H9 (cell line): ENCODE measurements at regions not wholly inside any gene's neighbourhood (a gene's known extent, or its start where the extent isn't known, plus 50 kb on each side); places are given as distances from the start of the nearest gene placed in this dataset.

Source experiments
- DNase-seq: peaks from one replicate; pipeline ENCODE4 v3.0.0-alpha.2; 2017
- H2AFZ ChIP-seq: one replicate; pipeline ENCODE4 v1.6.1; 2013; ENCODE audit warnings: mild to moderate bottlenecking, low read length, control low read depth, moderate library complexity
- H2AK5ac ChIP-seq: 2 replicates; pipeline ENCODE4 v1.6.1; 2013; ENCODE audit warnings: low read length, control low read depth, mixed read lengths; ENCODE audit not compliant: insufficient read length
- H2BK120ac ChIP-seq: one replicate; pipeline ENCODE4 v1.6.1; 2013; ENCODE audit warnings: low read depth, mild to moderate bottlenecking, low read length, control low read depth, inconsistent platforms; ENCODE audit not compliant: poor library complexity, severe bottlenecking
- H2BK12ac ChIP-seq: 2 replicates; pipeline ENCODE4 v1.6.1; 2013; ENCODE audit warnings: low read length, control low read depth, mixed read lengths, low read depth; ENCODE audit not compliant: insufficient read length
- H2BK15ac ChIP-seq: 2 replicates; pipeline ENCODE4 v1.6.1; 2013; ENCODE audit warnings: low read depth, low read length, control low read depth
- H2BK20ac ChIP-seq: one replicate; pipeline ENCODE4 v1.6.1; 2013; ENCODE audit warnings: low read depth, mild to moderate bottlenecking, low read length, control low read depth, inconsistent platforms; ENCODE audit not compliant: poor library complexity, severe bottlenecking
- H2BK5ac ChIP-seq: 2 replicates; pipeline ENCODE4 v1.6.1; 2013; ENCODE audit warnings: low read length, control low read depth, mixed read lengths; ENCODE audit not compliant: insufficient read length
- H3K14ac ChIP-seq: 2 replicates; pipeline ENCODE4 v1.6.1; 2013; ENCODE audit warnings: low read length, control low read depth; ENCODE audit not compliant: insufficient read depth
- H3K18ac ChIP-seq: 2 replicates; pipeline ENCODE4 v1.6.1; 2013; ENCODE audit warnings: low read depth, mild to moderate bottlenecking, mixed read lengths, low read length, control low read depth; ENCODE audit not compliant: insufficient read length
- H3K23ac ChIP-seq: 2 replicates; pipeline ENCODE4 v1.6.1; 2013; ENCODE audit warnings: low read length, control low read depth, mixed read lengths, low read depth; ENCODE audit not compliant: insufficient read length
- H3K23me2 ChIP-seq: 2 replicates; pipeline ENCODE4 v1.6.1; 2013; ENCODE audit warnings: low read depth, mild to moderate bottlenecking, mixed read lengths, low read length, control low read depth; ENCODE audit not compliant: insufficient read length, poor library complexity, severe bottlenecking
- H3K27ac ChIP-seq: 2 replicates; pipeline ENCODE4 v1.5.1; 2013; ENCODE audit warnings: low read length, control low read depth, mixed read lengths, low read depth; ENCODE audit not compliant: insufficient read length
- H3K27me3 ChIP-seq: 2 replicates; pipeline ENCODE4 v1.6.1; 2013; ENCODE audit warnings: low read length, control low read depth, inconsistent platforms; ENCODE audit not compliant: insufficient read depth
- H3K4ac ChIP-seq: 2 replicates; pipeline ENCODE4 v1.6.1; 2013; ENCODE audit warnings: low read depth, mild to moderate bottlenecking, control low read depth, inconsistent platforms, low read length, moderate library complexity
- H3K4me1 ChIP-seq: 2 replicates; pipeline ENCODE4 v1.6.1; 2013; ENCODE audit warnings: low read length, control low read depth, inconsistent platforms; ENCODE audit not compliant: insufficient read depth
- H3K4me2 ChIP-seq: 2 replicates; pipeline ENCODE4 v1.6.1; 2013; ENCODE audit warnings: low read length, control low read depth, mixed read lengths; ENCODE audit not compliant: insufficient read length, insufficient read depth
- H3K56ac ChIP-seq: 2 replicates; pipeline ENCODE4 v1.6.1; 2013; ENCODE audit warnings: low read depth, mild to moderate bottlenecking, mixed read lengths, low read length, control low read depth; ENCODE audit not compliant: insufficient read length
- H3K79me1 ChIP-seq: 2 replicates; pipeline ENCODE4 v1.6.1; 2013; ENCODE audit warnings: low read depth, mild to moderate bottlenecking, moderate library complexity, low read length, control low read depth, inconsistent platforms; ENCODE audit not compliant: insufficient read depth, poor library complexity, severe bottlenecking
- H3K79me2 ChIP-seq: 2 replicates; pipeline ENCODE4 v1.6.1; 2013; ENCODE audit warnings: low read length, control low read depth, inconsistent platforms; ENCODE audit not compliant: insufficient read depth
- H3K9ac ChIP-seq: 2 replicates; pipeline ENCODE4 v1.6.1; 2013; ENCODE audit warnings: low read length, control low read depth, mixed read lengths; ENCODE audit not compliant: insufficient read length; ENCODE audit errors: extremely low read depth
- H3K9me3 ChIP-seq: one replicate; pipeline ENCODE4 v1.6.1; 2013; ENCODE audit warnings: low read depth, low read length, inconsistent platforms; ENCODE audit not compliant: control insufficient read depth
- H3T11ph ChIP-seq: one replicate; pipeline ENCODE4 v1.6.1; 2013; ENCODE audit warnings: mild to moderate bottlenecking, low read length, control low read depth, inconsistent platforms
- H4K20me1 ChIP-seq: one replicate; pipeline ENCODE4 v1.6.1; 2013; ENCODE audit not compliant: control insufficient read depth, insufficient read length, insufficient read depth
- H4K5ac ChIP-seq: 2 replicates; pipeline ENCODE4 v1.6.1; 2013; ENCODE audit warnings: low read depth, mild to moderate bottlenecking, mixed read lengths, low read length, control low read depth; ENCODE audit not compliant: insufficient read length
- H4K8ac ChIP-seq: replicated peaks from 2 replicates; pipeline ENCODE4 v1.6.1; 2013; ENCODE audit warnings: low read length, control low read depth, mixed read lengths, low read depth; ENCODE audit not compliant: insufficient read length
- H4K91ac ChIP-seq: 2 replicates; pipeline ENCODE4 v1.6.1; 2013; ENCODE audit warnings: low read depth, mild to moderate bottlenecking, moderate library complexity, mixed read lengths, low read length, control low read depth; ENCODE audit not compliant: insufficient read length
- H3K27ac Mint-ChIP-seq, 3 experiments: 2 replicates in 2 of 3; 3 replicates in 1 of 3; pipeline ENCODE4 v1.8.0; 2020 to 2021; ENCODE audit warnings: mixed read lengths in 3 of 3, mild to moderate bottlenecking in 1 of 3, moderate library complexity in 1 of 3
- H3K27me3 Mint-ChIP-seq: 2 replicates; pipeline ENCODE4 v1.8.0; 2021; ENCODE audit warnings: low read depth, mild to moderate bottlenecking, moderate library complexity, mixed read lengths
- H3K36me3 Mint-ChIP-seq, 3 experiments: 2 replicates in 2 of 3; 3 replicates in 1 of 3; pipeline ENCODE4 v1.8.0; 2020 to 2021; ENCODE audit warnings: low read depth in 3 of 3, mixed read lengths in 3 of 3; ENCODE audit not compliant: insufficient read depth in 1 of 3
- H3K4me1 Mint-ChIP-seq, 2 experiments: 2 replicates each; pipeline ENCODE4 v1.8.0; 2020; ENCODE audit warnings: mixed read lengths in 2 of 2
- H3K4me3 Mint-ChIP-seq, 2 experiments: 2 replicates in 1 of 2; 3 replicates in 1 of 2; pipeline ENCODE4 v1.8.0; 2020 to 2021; ENCODE audit warnings: mild to moderate bottlenecking in 2 of 2, mixed read lengths in 2 of 2, moderate library complexity in 1 of 2
- H3K9me3 Mint-ChIP-seq, 2 experiments: 2 replicates in 1 of 2; 3 replicates in 1 of 2; pipeline ENCODE4 v1.8.0; 2020; ENCODE audit warnings: mild to moderate bottlenecking in 2 of 2, mixed read lengths in 2 of 2, moderate library complexity in 1 of 2
- WGBS: extraction: QIAGEN DNeasy Blood & Tissue Kit; methylation state at CpG from one replicate; pipeline ENCODE4 v1.1.7; 2013; ENCODE audit warnings: missing lambda C conversion rate, low lambda C conversion rate, mixed read lengths; ENCODE audit not compliant: insufficient read length; ENCODE audit errors: extremely low coverage; 5-methylcytosine and 5-hydroxymethylcytosine counted together
- TF ChIP-seq, protein P1 (sequence below): fragments of 200-600 bp; sonication (generic); conservative IDR thresholded peaks from 3 replicates; pipeline ENCODE4 v1.8.0; 2021; ENCODE audit warnings: antibody characterized with exemption, mild to moderate bottlenecking

DNA sequence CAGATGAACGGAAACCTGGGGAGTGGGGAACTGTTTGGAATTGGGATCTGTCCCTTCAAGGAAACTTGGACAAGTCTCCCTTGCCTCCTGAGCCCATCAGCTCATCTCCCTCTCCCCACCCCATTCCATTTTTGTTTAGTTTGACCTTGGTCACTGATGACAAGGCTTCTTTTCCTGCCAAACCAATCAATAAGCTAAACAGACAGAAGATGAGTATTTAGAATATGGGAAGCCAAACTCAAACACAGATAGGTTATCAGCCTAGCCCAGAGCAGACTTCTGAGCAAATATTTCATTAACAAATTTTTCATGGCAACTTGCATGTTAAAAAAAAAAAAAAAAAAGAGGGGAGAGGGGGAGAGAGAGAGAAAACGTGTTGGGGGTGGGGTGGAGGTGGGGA lies 337.2 kb upstream of the PROX1 start:
- no peak overlapping the region for H3K18ac ChIP-seq
- no peaks in the 10 kb centered on the region for H3K23me2 ChIP-seq
- no peak overlapping the region for H3T11ph ChIP-seq
- H3K79me2 ChIP-seq: no peaks in the 10 kb centered on the region
- H2AFZ ChIP-seq: no peak overlapping the region
- no CpG with 5 or more reads among the region's 2 CpGs for WGBS
- H3K9ac ChIP-seq: no peak overlapping the region
- no peak overlapping the region for H3K27ac ChIP-seq
- no peak overlapping the region for H3K4me2 ChIP-seq
- H3K4me1 ChIP-seq: no peaks in the 10 kb centered on the region; the same call in 1 of the 2 replicates
- Mint-ChIP-seq H3K27ac (peak overlapping the region in 1 of 3 experiments; percentile 37; a peak in 1 of 7 replicates), H3K9me3 (no peaks in the 10 kb centered on the region), H3K4me3 (no peak overlapping the region), H3K27me3 (peaks cover 5% of the 10 kb centered on the region; the same call in 1 of the 2 replicates), H3K36me3 (no peaks in the 10 kb centered on the region), H3K4me1 (peaks cover 23 to 25% of the 10 kb centered on the region in 2 experiments)
- H4K5ac ChIP-seq: no peak overlapping the region
- H4K8ac ChIP-seq: no peak overlapping the region
- H3K14ac ChIP-seq: no peak overlapping the region
- H2BK120ac ChIP-seq: no peak overlapping the region
- no peak overlapping the region for H2BK5ac ChIP-seq
- H2BK12ac ChIP-seq: no peak overlapping the region
- H4K20me1 ChIP-seq: no peaks in the 10 kb centered on the region
- TF ChIP-seq, protein P1, sequence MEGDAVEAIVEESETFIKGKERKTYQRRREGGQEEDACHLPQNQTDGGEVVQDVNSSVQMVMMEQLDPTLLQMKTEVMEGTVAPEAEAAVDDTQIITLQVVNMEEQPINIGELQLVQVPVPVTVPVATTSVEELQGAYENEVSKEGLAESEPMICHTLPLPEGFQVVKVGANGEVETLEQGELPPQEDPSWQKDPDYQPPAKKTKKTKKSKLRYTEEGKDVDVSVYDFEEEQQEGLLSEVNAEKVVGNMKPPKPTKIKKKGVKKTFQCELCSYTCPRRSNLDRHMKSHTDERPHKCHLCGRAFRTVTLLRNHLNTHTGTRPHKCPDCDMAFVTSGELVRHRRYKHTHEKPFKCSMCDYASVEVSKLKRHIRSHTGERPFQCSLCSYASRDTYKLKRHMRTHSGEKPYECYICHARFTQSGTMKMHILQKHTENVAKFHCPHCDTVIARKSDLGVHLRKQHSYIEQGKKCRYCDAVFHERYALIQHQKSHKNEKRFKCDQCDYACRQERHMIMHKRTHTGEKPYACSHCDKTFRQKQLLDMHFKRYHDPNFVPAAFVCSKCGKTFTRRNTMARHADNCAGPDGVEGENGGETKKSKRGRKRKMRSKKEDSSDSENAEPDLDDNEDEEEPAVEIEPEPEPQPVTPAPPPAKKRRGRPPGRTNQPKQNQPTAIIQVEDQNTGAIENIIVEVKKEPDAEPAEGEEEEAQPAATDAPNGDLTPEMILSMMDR: no peak
- no peak overlapping the region for H2BK15ac ChIP-seq
- H3K56ac ChIP-seq: no peak overlapping the region
- H3K9me3 ChIP-seq: no peaks in the 10 kb centered on the region
- H3K27me3 ChIP-seq: no peaks in the 10 kb centered on the region
- H3K4ac ChIP-seq: no peak overlapping the region
- H2BK20ac ChIP-seq: no peak overlapping the region
- no peak for DNase-seq
- H4K91ac ChIP-seq: no peak overlapping the region
- no peak overlapping the region for H2AK5ac ChIP-seq
- H3K23ac ChIP-seq: no peak overlapping the region
- no peaks in the 10 kb centered on the region for H3K79me1 ChIP-seq
